DMS79 treated with DMSO at 0.1 percent for 48 hours (cell line): ENCODE measurements at regions not wholly inside any gene's neighbourhood (a gene's known extent, or its start where the extent isn't known, plus 50 kb on each side); places are given as distances from the start of the nearest gene placed in this dataset.

Experiments used
- DNase-seq: peaks from one replicate; lab custom pipeline; 2025; lab: John Stamatoyannopoulos, UW

GRCh38 chr4:81946996-81947395, 426.8 kb downstream of the HNRNPD start:
- DNase-seq = no peak

GRCh38 chr4:81930506-81931238, 443.1 kb downstream of the HNRNPD start:
- DNase-seq = no peak

- DNase-seq = no peak
These were observed 450.7 kb downstream of the HNRNPD start for GRCh38 chr4:81923140-81923539.

GRCh38 chr4:81922313-81922712, 450.6 kb upstream of the RASGEF1B start:
- no peak for DNase-seq

- no peak for DNase-seq
These were observed 450.0 kb upstream of the RASGEF1B start for GRCh38 chr4:81921751-81922159.

GRCh38 chr4:81919810-81920209, 448.1 kb upstream of the RASGEF1B start:
- no peak for DNase-seq

- no peak for DNase-seq
These were observed 447.5 kb upstream of the RASGEF1B start for GRCh38 chr4:81919223-81919622.

GRCh38 chr4:81915430-81915829, 443.7 kb upstream of the RASGEF1B start:
- no peak for DNase-seq

GRCh38 chr4:81914623-81915022, 442.9 kb upstream of the RASGEF1B start:
- DNase-seq = no peak

- no peak for DNase-seq
These were observed 441.7 kb upstream of the RASGEF1B start for GRCh38 chr4:81913427-81913879.

GRCh38 chr4:81912376-81913030, 440.8 kb upstream of the RASGEF1B start:
- no peak for DNase-seq

- no peak for DNase-seq
These were observed 435.2 kb upstream of the RASGEF1B start for GRCh38 chr4:81906905-81907304.

GRCh38 chr4:81905971-81906370, 434.3 kb upstream of the RASGEF1B start:
- no peak for DNase-seq

- DNase-seq = no peak
These were observed 432.4 kb upstream of the RASGEF1B start for GRCh38 chr4:81904121-81904520.

GRCh38 chr4:81903212-81903611, 431.5 kb upstream of the RASGEF1B start:
- DNase-seq = no peak

GRCh38 chr4:81898862-81899504, 427.3 kb upstream of the RASGEF1B start:
- no peak for DNase-seq

GRCh38 chr4:81896936-81897335, 425.2 kb upstream of the RASGEF1B start:
- DNase-seq = no peak

GRCh38 chr4:81891005-81891996, 419.6 kb upstream of the RASGEF1B start:
- no peak for DNase-seq

- no peak for DNase-seq
These were observed 413.3 kb upstream of the RASGEF1B start for GRCh38 chr4:81884986-81885385.

GRCh38 chr4:81883530-81884450, 412.1 kb upstream of the RASGEF1B start:
- DNase-seq = no peak

- DNase-seq = no peak
These were observed 411.3 kb upstream of the RASGEF1B start for GRCh38 chr4:81883004-81883403.
